ENCODE measurements at regions not wholly inside any gene's neighbourhood (a gene's known extent, or its start where the extent isn't known, plus 50 kb on each side); places are given as distances from the start of the nearest gene placed in this dataset.
A peak's percentile ranks its signal among the peaks of the same experiment; 100 is the strongest.

DNA sequence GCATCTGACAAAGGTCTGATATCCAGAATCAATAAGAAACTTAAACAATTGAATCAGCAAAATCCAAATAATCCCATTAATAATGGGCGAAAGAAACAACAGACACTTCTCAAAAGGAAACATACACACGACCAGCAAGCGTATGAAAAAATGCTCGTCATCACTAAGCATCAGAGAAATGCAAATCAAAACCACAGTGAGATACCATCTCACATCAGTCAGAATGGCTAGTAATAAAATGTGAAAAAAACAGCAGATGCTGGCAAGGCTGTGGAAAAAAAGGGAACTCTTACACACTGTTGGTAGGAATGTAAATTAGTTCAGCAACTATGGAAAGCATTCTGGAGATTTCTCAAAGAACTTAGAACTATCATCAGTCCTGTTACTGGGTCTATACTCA lies 496.7 kb downstream of the SH2D4B start:
- no peak overlapping the region for H3K4me2 ChIP-seq
- 68% methylated on average over 4 of the region's 4 CpGs for WGBS (ENCODE audit: low lambda C conversion rate, missing lambda C conversion rate)
- H3K9me2 ChIP-seq (replicated peaks; ENCODE audit: insufficient read depth), result no peaks in the 10 kb centered on the region

DNA sequence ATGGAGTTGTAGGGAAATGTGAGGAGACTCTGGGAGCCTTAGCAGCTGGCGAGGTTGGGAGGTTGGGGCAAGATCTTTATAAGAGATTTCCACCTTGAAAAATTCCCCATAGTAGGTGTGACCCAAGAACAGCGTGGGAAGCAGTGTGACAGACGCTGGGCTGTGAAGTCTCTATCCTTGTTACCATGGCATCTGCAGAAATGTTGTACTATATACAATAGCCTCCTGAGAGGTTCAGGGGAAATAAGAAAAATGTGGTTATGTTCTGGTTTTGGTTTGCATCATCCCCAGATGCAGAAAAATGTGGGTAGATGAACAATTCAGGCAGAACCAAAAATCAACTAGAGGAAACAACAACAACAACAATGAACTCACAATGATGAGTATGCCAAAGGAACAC lies 498.6 kb downstream of the SH2D4B start:
- H3K9me3 ChIP-seq (ENCODE audit: low read depth), result no peaks in the 10 kb centered on the region
- H3K9me2 ChIP-seq (replicated peaks; ENCODE audit: insufficient read depth), result no peaks in the 10 kb centered on the region
- no peak for DNase-seq (ENCODE audit: low spot score)
- H3K36me3 ChIP-seq (replicated peaks; ENCODE audit: insufficient read depth, low read depth), result no peaks in the 10 kb centered on the region
- TF ChIP-seq EZH2phosphoT487 (IDR thresholded peaks at IDR 0.05; ENCODE audit: low read depth, severe bottlenecking, unreplicated experiment) (no peak), EZH2 (IDR thresholded peaks at IDR 0.05; ENCODE audit: borderline replicate concordance) (no peak)
- TF ChIP-seq, protein P1, sequence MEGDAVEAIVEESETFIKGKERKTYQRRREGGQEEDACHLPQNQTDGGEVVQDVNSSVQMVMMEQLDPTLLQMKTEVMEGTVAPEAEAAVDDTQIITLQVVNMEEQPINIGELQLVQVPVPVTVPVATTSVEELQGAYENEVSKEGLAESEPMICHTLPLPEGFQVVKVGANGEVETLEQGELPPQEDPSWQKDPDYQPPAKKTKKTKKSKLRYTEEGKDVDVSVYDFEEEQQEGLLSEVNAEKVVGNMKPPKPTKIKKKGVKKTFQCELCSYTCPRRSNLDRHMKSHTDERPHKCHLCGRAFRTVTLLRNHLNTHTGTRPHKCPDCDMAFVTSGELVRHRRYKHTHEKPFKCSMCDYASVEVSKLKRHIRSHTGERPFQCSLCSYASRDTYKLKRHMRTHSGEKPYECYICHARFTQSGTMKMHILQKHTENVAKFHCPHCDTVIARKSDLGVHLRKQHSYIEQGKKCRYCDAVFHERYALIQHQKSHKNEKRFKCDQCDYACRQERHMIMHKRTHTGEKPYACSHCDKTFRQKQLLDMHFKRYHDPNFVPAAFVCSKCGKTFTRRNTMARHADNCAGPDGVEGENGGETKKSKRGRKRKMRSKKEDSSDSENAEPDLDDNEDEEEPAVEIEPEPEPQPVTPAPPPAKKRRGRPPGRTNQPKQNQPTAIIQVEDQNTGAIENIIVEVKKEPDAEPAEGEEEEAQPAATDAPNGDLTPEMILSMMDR (IDR thresholded peaks at IDR 0.05; ENCODE audit: poor library complexity), result no peak
- 65% methylated on average over 3 of the region's 3 CpGs for WGBS (ENCODE audit: low lambda C conversion rate, missing lambda C conversion rate)
- H3K4me2 ChIP-seq, result no peak overlapping the region
- H3K27me3 ChIP-seq, result no peaks in the 10 kb centered on the region
- H3K79me2 ChIP-seq, result no peaks in the 10 kb centered on the region
- H2AFZ ChIP-seq, result no peak overlapping the region
- peaks cover 5% of the 10 kb centered on the region for H3K4me1 ChIP-seq (ENCODE audit: insufficient read depth)
- no peak overlapping the region for H3K27ac ChIP-seq
- H3K4me3 ChIP-seq, result no peak overlapping the region
- H4K20me1 ChIP-seq (ENCODE audit: insufficient read depth, poor library complexity, severe bottlenecking), result no peaks in the 10 kb centered on the region

More for the DNA sequence above, 496.7 kb downstream of the SH2D4B start:
- H3K79me2 ChIP-seq, result no peaks in the 10 kb centered on the region
- H3K27me3 ChIP-seq, result no peaks in the 10 kb centered on the region
- H2AFZ ChIP-seq, result no peak overlapping the region
- H4K20me1 ChIP-seq (ENCODE audit: insufficient read depth, poor library complexity, severe bottlenecking), result no peaks in the 10 kb centered on the region
- TF ChIP-seq, protein P1 (IDR thresholded peaks at IDR 0.05; ENCODE audit: poor library complexity), result no peak
- TF ChIP-seq EZH2 (IDR thresholded peaks at IDR 0.05; ENCODE audit: borderline replicate concordance) (no peak), EZH2phosphoT487 (IDR thresholded peaks at IDR 0.05; ENCODE audit: low read depth, severe bottlenecking, unreplicated experiment) (no peak)
- no peak overlapping the region for H3K27ac ChIP-seq
- DNase-seq (ENCODE audit: low spot score), result no peak
- H3K4me1 ChIP-seq (ENCODE audit: insufficient read depth), result no peaks in the 10 kb centered on the region
- H3K4me3 ChIP-seq, result no peak overlapping the region
- no peaks in the 10 kb centered on the region for H3K9me3 ChIP-seq (ENCODE audit: low read depth)
- no peaks in the 10 kb centered on the region for H3K36me3 ChIP-seq (replicated peaks; ENCODE audit: insufficient read depth, low read depth)

- no peaks in the 10 kb centered on the region for H3K9me2 ChIP-seq (replicated peaks; ENCODE audit: insufficient read depth)
- no peak overlapping the region for H3K27ac ChIP-seq
- H3K79me2 ChIP-seq, result no peaks in the 10 kb centered on the region
- TF ChIP-seq EZH2phosphoT487 (IDR thresholded peaks at IDR 0.05; ENCODE audit: low read depth, severe bottlenecking, unreplicated experiment) (no peak), EZH2 (IDR thresholded peaks at IDR 0.05; ENCODE audit: borderline replicate concordance) (no peak)
- TF ChIP-seq, protein P1 (IDR thresholded peaks at IDR 0.05; ENCODE audit: poor library complexity), result no peak
- no peak overlapping the region for H3K4me2 ChIP-seq
- no peak overlapping the region for H3K4me3 ChIP-seq
- H4K20me1 ChIP-seq (ENCODE audit: insufficient read depth, poor library complexity, severe bottlenecking), result no peaks in the 10 kb centered on the region
- H2AFZ ChIP-seq, result no peak overlapping the region
- no peak for DNase-seq (ENCODE audit: low spot score)
- H3K9me3 ChIP-seq (ENCODE audit: low read depth), result no peaks in the 10 kb centered on the region
- H3K27me3 ChIP-seq, result no peaks in the 10 kb centered on the region
- H3K4me1 ChIP-seq (ENCODE audit: insufficient read depth), result peaks cover 12% of the 10 kb centered on the region
- WGBS (ENCODE audit: low lambda C conversion rate, missing lambda C conversion rate), result 89% methylated on average over 6 of the region's 6 CpGs
- no peaks in the 10 kb centered on the region for H3K36me3 ChIP-seq (replicated peaks; ENCODE audit: insufficient read depth, low read depth)
Observed at GRCh38 chr10:81040031-81040430, 502.3 kb downstream of the SH2D4B start.

- no peaks in the 10 kb centered on the region for H3K27me3 ChIP-seq
- H3K27ac ChIP-seq, result peak overlapping the region; percentile 14
- no peaks in the 10 kb centered on the region for H3K36me3 ChIP-seq (replicated peaks; ENCODE audit: insufficient read depth, low read depth)
- TF ChIP-seq, protein P1 (IDR thresholded peaks at IDR 0.05; ENCODE audit: poor library complexity), result no peak
- TF ChIP-seq EZH2phosphoT487 (IDR thresholded peaks at IDR 0.05; ENCODE audit: low read depth, severe bottlenecking, unreplicated experiment) (no peak), EZH2 (IDR thresholded peaks at IDR 0.05; ENCODE audit: borderline replicate concordance) (no peak)
- no peak overlapping the region for H2AFZ ChIP-seq
- H3K4me1 ChIP-seq (ENCODE audit: insufficient read depth), result peaks cover 12% of the 10 kb centered on the region
- no peaks in the 10 kb centered on the region for H3K9me3 ChIP-seq (ENCODE audit: low read depth)
- H3K4me2 ChIP-seq, result peak overlapping the region; percentile 34
- H3K79me2 ChIP-seq, result no peaks in the 10 kb centered on the region
- no peak overlapping the region for H3K4me3 ChIP-seq
- no peaks in the 10 kb centered on the region for H3K9me2 ChIP-seq (replicated peaks; ENCODE audit: insufficient read depth)
- WGBS (ENCODE audit: low lambda C conversion rate, missing lambda C conversion rate), result 38% methylated on average over 2 of the region's 2 CpGs
- DNase-seq (ENCODE audit: low spot score), result peak; percentile 56
- H4K20me1 ChIP-seq (ENCODE audit: insufficient read depth, poor library complexity, severe bottlenecking), result no peaks in the 10 kb centered on the region
Observed at GRCh38 chr10:81040940-81041339, 503.2 kb downstream of the SH2D4B start.
